HG03571 (cell line): ENCODE measurements at regions not wholly inside any gene's neighbourhood (a gene's known extent, or its start where the extent isn't known, plus 50 kb on each side); places are given as distances from the start of the nearest gene placed in this dataset.

Source experiments
- ATAC-seq: cut with Tn5 transposase; IDR thresholded peaks from one replicate; pipeline ENCODE4 v1.9.1; 2021; ENCODE audit not compliant: unreplicated experiment

GRCh38 chr18:10032331-10033015 is 118.7 kb downstream of the VAPA start:
- ATAC-seq, result no peak

GRCh38 chr18:10033016-10033399 is 119.2 kb downstream of the VAPA start:
- no peak for ATAC-seq

GRCh38 chr18:10035281-10035991 is 121.6 kb downstream of the VAPA start:
- no peak for ATAC-seq

GRCh38 chr18:10036479-10036878 is 122.7 kb downstream of the VAPA start:
- no peak for ATAC-seq

- ATAC-seq, result no peak
These were observed 123.4 kb downstream of the VAPA start for GRCh38 chr18:10037181-10037580.

GRCh38 chr18:10038268-10038667 is 124.5 kb downstream of the VAPA start:
- ATAC-seq, result no peak

GRCh38 chr18:10040287-10041011 is 126.6 kb downstream of the VAPA start:
- no peak for ATAC-seq

- ATAC-seq, result no peak
These were observed 127.4 kb downstream of the VAPA start for GRCh38 chr18:10041180-10041579.

- no peak for ATAC-seq
These were observed 128.7 kb downstream of the VAPA start for GRCh38 chr18:10042492-10042891.

- no peak for ATAC-seq
These were observed 130.2 kb downstream of the VAPA start for GRCh38 chr18:10044054-10044453.

- ATAC-seq, result no peak
These were observed 131.6 kb downstream of the VAPA start for GRCh38 chr18:10045296-10045891.

- no peak for ATAC-seq
These were observed 132.5 kb downstream of the VAPA start for GRCh38 chr18:10046178-10046807.

GRCh38 chr18:10047237-10047636 is 133.4 kb downstream of the VAPA start:
- no peak for ATAC-seq

GRCh38 chr18:10049747-10050146 is 135.9 kb downstream of the VAPA start:
- ATAC-seq, result no peak

- no peak for ATAC-seq
These were observed 137.1 kb downstream of the VAPA start for GRCh38 chr18:10050956-10051355.

GRCh38 chr18:10051877-10052631 is 138.2 kb downstream of the VAPA start:
- ATAC-seq, result no peak

- no peak for ATAC-seq
These were observed 139.1 kb downstream of the VAPA start for GRCh38 chr18:10052871-10053270.

GRCh38 chr18:10053861-10054260 is 140.0 kb downstream of the VAPA start:
- no peak for ATAC-seq

- no peak for ATAC-seq
These were observed 140.6 kb downstream of the VAPA start for GRCh38 chr18:10054366-10054765.

- ATAC-seq, result no peak
These were observed 141.4 kb downstream of the VAPA start for GRCh38 chr18:10055125-10055750.
